GM19468 (cell line): ENCODE measurements at regions not wholly inside any gene's neighbourhood (a gene's known extent, or its start where the extent isn't known, plus 50 kb on each side); places are given as distances from the start of the nearest gene placed in this dataset.
"Not testable (repeated sequence)": the region's sequence is repeated elsewhere in the genome, so short reads cannot be mapped to it uniquely, and the experiment has no call there.

Experiments used
- ATAC-seq: cut with Tn5 transposase; IDR thresholded peaks from one replicate; pipeline ENCODE4 v1.9.1; 2021; ENCODE audit warnings: mild to moderate bottlenecking, moderate library complexity, moderate number of reproducible peaks; ENCODE audit not compliant: unreplicated experiment; ENCODE audit errors: extremely low read depth

GRCh38 chr14:106798166-106798565, 1271.8 kb downstream of the TMEM121 start:
- not testable (repeated sequence) for ATAC-seq

DNA sequence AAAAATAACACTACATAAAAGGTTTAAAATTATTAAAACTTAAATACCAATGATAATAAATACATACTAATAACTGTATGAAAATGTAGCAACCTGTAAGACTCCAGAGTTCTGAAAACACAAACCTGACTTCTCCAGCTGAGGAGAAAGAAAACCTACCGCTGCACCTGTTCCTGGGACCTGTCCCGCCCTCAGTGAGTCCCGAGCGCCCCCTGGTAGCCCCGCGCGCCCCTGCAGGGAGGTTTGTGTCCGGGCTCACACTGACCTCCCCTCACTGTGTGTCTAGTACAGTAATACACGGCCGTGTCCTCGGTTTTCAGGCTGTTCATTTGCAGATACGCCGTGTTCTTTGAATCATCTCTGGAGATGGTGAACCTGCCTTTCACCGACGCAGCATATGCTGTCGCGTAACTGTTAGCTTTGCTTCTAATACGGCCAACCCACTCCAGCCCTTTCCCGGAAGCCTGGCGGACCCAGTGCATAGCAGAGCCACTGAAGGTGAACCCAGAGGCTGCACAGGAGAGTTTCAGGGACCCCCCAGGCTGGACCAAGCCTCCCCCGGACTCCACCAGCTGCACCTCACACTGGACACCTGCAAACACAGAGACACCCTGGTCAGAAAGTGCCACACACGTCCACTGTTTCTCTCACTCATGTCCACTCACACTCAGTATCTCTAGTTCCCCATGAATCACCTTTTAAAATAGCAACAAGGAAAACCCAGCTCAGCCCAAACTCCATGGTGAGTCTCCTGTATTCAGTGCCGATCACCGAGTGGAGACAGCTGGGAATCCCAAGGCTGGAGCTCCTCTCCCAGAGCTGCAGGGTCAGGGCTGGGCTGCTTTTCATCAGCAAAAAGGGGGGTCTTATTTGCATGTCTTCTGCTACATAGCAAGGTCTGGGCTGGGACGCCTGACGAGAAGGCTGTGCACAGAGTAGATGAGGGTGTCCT, 1276.3 kb downstream of the TMEM121 start:
- no peak for ATAC-seq

DNA sequence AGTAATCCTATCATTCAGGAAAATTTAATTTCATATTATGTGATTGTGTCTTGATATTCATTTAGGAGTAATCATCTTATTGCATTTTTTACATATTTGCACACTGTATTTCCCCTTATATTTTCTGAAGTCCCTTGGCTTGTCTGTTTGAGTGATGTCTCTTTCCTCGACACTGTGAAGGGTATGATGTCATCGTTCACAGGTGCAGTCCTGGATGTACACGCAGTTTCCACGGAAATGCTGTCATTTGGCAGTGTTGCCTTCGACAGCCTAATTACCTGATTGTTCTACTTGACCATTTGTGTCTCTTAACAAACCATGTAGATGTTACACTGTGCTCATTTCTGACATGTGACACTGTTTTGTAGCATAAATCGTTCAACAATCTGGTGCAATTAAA, 1277.0 kb downstream of the TMEM121 start:
- no peak for ATAC-seq

DNA sequence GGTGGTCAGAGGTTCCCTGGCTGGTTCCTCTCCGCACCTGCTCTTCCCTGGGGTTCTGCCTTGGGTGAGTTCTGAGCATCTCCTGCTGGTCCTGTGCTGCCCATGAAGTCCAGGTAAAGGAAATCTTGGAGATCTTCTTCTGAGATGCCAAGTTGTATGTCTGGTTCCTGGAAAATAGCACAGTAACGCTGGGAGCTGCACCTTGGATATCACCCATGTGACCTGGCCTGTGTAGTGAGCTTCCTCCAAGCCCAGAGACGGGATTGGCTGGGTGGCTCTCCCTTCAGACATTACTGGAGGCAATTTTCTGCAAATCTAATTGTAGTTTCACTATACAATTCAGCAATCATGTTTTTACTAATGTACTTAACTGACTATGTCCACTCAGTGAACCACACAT, 1281.1 kb downstream of the TMEM121 start:
- ATAC-seq, result no peak

GRCh38 chr14:106808458-106808857, 1282.1 kb downstream of the TMEM121 start:
- ATAC-seq, result no peak

DNA sequence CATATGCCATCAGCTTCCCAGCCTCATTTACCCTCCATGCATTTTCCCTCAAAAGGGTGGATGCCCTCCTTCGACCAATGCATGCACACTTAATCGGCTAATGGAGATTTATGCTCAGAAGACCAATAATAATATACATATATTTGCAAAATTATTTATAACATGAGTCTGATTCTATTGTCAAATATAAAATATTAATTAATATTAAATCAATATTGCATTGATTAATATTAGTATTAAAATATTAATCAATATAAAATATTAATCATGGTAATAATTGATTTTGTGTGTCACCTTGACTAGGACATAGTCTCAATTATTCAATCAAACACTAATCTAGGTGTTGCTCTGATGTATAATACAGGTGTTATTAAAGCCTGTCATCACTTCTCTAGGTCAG, 1282.5 kb downstream of the TMEM121 start:
- ATAC-seq, result no peak

DNA sequence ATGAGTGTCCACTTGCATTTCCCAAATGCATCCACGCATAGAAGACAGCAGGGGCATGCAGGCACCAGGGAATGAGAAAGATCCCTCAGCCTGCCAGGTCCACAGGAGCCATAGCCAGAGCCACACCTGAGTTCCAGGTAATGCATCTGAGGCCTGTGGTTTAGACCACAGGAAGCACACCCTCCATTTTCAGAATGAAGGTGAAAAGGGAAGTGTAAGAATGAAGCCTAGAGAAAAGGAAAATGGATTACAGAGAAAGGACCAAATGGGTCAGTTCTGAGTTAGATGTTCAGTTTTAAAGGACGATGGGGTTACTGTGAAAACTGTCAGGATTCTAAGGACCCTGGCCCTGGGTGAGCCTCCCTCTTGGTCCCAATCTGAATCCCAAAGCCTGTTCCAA, 1283.2 kb downstream of the TMEM121 start:
- no peak for ATAC-seq

DNA sequence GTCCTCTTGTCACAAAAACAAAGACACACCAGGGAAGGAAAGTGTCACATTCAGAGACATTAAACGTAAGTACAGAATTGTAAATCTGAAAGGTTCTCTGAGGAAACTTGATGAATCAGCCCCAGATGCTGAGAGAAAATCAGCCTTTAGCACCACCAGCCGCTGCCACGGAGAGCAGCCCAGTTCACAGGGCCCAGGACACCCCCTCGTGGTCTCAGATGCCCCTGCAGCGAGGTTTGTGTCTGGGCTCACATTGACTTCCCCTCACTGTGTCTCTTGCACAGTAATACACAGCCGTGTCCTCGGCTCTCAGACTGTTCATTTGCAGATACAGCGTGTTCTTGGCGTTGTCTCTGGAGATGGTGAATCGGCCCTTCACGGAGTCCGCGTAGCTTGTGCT, 1283.8 kb downstream of the TMEM121 start:
- ATAC-seq, result not testable (repeated sequence)

- ATAC-seq, result no peak
Observed at GRCh38 chr14:106811162-106811561, 1284.8 kb downstream of the TMEM121 start.

DNA sequence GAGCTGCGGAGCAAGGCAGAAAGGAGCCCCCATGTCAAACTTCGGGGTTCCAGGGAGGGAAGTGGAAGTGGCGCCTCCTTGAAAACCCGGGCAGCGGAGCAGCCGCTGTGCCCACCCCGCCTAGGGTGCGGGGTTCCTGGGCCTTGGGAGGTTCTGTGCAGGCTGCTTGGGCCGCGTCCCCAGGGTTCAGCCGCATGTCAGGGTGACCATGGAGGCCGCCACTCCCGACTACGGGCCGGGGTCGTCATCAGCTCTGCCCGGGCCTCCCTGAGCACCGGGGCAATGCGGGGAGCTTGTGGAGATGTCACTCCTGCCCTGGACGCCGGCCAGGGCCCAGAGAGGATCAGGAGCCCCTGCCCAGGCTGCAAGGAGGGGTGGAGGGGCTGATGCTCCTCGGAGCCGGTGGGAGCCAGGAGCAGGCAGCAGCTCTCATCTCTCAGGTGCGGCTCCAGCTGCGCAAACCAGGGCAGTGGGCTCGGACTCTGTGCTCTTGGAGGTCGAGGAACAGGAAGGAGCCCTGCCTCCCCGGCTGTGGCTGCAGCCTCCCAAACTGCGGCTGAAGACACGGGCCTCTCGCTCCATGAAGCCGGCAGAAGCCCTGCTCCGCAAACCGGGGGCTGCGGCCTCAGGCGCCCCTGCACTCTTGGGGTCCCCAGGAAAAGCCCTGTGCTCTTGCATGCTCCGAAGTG, 1286.5 kb downstream of the TMEM121 start:
- ATAC-seq, result no peak

- no peak for ATAC-seq
Observed at GRCh38 chr14:106813477-106813823, 1287.1 kb downstream of the TMEM121 start.

DNA sequence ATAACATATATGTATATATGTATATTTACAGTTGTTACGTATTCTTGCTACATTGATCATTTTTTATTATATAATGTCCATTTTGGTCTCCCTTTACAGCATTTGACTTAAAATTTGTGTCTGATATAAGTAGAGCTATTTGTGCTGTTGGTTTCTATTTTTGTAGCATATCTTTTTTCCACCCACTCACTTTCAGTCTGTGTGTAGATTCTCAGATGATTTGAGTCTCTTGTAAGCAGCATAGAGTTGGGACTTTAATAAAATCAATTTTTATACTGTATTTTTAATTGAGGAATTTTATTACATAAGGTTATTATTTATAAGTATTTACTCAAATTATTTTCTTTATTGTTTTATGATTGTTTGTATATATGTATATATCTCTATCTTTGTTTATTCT, 1293.7 kb downstream of the TMEM121 start:
- ATAC-seq, result no peak

DNA sequence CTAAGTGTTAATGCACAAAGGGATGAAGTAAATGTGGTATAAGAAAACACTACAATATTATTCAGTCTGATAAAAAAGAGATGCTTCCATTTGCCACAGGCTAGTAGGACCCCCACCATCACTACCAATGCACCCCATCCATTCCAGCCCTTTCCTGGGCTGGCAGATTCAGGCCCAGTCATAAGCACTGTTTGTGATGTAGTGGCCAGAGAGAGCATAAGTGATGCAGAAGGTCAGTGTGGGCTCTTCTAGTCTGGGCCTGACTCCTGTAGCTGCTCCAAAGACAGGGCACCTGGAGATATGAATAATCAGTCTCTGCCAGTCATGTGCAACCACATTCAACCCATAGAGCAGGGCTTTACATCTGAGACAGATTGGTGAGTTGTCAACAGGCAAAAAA, 1294.7 kb downstream of the TMEM121 start:
- no peak for ATAC-seq

- ATAC-seq, result no peak
Observed at GRCh38 chr14:106822905-106823304, 1296.5 kb downstream of the TMEM121 start.

DNA sequence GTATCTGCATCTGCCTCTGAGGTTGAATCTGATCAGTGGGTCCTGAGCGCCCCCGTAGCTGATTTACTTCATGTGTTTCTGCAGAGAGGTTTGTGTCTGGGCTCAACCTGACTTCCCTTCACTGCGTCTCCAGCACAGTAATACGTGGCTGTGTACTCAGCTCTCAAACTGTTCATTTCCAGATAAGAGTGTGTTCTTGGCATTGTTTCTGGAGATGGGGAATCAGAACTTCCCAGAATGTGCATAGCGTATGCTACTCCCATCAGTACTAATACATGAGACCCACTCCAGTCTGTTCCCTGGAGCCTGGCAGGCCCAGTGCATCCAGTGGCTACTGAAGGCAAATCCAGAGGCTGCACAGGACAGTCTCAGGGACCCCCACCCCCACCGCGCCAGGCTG, 1297.2 kb downstream of the TMEM121 start:
- no peak for ATAC-seq

DNA sequence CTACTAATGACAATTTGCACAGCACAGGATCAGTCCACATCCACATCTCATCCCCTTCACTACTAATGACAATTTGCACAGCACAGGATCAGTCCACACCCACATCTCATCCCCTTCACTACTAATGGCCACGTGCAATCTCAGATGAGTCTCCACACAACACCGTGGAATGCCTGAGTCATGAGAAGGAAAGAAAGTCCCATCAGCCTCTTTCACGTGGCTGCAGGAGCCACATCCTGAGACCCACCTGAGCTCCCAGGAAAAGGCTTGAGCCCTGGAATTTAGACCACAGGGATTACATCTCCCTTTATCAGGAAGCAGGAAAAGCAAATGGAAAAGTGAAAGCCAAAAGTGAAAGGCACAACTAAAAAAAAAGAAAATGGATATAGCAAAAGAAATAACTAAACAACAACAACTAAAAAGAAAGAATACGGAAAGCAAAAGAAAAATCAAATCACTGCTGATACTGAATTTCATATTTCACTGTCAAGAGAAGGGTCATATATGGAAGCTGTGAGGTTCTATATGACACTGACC, 1300.5 kb downstream of the TMEM121 start:
- no peak for ATAC-seq

GRCh38 chr14:106831322-106831720, 1304.9 kb downstream of the TMEM121 start:
- ATAC-seq, result no peak

DNA sequence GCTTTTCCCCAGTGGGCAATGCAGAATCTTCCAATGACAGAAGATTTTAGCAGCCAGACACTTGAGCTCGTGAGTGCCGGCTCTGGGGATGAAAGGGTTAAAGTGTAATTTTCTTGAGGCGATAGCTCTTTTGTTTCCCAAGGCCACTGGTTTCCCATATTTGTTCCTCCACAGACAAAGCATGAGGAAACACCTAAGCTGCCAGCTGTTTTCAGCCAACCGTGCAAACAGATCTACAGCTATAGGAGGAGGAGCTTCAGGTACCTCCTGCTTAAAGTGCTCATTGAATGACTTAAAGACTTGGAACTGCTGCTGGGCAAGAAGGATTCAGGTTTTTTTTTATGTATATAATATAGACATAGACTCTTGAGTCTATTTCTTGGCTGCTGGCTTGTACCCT, 1311.5 kb downstream of the TMEM121 start:
- ATAC-seq, result no peak

DNA sequence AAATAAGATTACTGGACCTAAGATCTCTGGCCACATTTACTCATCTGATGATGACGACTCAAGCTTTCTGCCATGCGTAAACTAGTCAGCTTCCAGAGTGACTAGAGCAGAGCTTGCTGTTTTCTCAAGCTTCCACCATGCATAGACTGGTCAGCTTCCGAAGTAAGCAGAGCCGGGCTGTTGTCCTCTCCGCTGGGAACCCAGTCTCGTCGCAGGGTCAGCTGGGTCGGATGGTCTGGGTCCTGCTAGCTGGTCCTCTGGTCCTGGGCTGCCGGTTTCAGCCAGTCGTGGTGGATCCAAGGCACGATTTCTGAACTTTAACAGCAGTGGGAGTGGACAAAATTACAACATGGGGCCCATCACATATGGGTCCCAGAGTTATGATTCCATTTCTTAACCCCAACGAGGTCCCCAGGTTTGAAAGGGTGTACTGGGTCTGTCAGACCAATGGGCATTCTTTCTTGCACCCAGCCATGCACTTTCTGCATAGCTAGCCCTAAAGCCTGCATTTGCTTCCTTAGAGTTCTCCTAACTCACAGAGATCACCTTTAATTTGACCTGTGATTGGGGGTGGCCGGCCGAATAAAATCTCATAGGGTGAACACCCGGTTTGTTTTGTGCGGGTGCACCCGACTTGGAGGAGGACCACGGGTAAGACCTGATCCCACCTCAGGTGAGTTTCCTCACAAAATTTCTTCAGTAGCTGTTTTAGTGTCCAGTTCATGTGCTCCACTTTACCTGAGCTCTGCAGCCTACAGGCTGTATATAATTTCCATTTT, 1312.8 kb downstream of the TMEM121 start:
- no peak for ATAC-seq

GRCh38 chr14:106840258-106840657, 1313.9 kb downstream of the TMEM121 start:
- no peak for ATAC-seq

DNA sequence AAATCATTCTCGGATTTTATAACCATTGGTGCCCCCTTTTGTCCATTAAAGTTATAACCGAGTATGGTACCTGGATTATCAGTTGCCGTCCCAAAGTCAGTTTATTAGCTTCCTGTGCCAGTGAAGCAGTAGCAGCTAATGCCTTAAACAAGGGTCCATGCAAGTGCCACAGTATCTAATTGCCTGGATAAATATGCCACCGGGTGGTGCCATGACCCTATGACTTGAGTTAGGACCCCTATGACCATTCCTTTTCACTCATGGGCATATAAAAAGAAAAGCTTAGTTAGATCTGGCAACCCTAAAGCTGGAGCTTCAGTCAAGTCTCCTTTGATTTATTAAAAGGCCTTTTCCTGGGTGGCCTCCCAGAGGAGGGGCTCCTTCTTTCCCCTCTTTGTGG, 1314.6 kb downstream of the TMEM121 start:
- ATAC-seq, result no peak
